ENCODE measurements at regions not wholly inside any gene's neighbourhood (a gene's known extent, or its start where the extent isn't known, plus 50 kb on each side); places are given as distances from the start of the nearest gene placed in this dataset.

DNA sequence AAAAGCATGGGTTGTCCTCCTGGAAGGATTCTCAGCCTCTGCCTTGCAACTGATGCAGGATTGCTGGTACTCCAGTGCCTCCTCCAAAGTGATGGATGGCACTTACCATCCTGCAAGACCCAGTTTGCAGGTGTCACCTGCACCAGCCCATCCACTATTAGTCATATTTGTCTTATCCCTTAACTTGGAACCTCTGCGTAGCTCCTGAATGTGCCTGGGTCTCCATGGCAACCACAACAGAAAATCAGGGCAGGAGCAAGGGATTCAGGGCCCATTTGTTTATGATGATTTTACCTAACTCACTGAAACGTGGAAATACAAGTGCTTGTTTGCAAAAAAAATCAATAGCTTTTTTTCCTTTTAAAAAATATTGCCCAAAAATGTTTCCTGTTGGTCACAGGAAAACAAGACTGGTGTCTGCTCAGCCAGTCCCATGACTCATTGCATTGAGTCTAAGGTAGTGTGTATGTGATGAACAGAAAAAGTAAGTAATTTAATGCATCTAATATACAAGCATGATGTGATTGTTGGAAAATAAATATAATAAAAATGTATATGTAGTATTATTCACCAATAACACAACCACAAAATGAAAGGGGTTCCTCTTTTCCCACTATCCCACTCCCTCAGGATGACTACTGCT is 1196.3 kb upstream of the TMEM132C start:
- TF ChIP-seq EZH2 (IDR thresholded peaks at IDR 0.05; ENCODE audit: borderline replicate concordance, low read depth, low read length, severe bottlenecking): no peak
- TF ChIP-seq POLR2A (IDR thresholded peaks at IDR 0.05; ENCODE audit: low read depth, low read length): no peak
- no peak for TF ChIP-seq MYC (IDR thresholded peaks at IDR 0.05; ENCODE audit: low read depth, low read length)
- TF ChIP-seq, protein P1, sequence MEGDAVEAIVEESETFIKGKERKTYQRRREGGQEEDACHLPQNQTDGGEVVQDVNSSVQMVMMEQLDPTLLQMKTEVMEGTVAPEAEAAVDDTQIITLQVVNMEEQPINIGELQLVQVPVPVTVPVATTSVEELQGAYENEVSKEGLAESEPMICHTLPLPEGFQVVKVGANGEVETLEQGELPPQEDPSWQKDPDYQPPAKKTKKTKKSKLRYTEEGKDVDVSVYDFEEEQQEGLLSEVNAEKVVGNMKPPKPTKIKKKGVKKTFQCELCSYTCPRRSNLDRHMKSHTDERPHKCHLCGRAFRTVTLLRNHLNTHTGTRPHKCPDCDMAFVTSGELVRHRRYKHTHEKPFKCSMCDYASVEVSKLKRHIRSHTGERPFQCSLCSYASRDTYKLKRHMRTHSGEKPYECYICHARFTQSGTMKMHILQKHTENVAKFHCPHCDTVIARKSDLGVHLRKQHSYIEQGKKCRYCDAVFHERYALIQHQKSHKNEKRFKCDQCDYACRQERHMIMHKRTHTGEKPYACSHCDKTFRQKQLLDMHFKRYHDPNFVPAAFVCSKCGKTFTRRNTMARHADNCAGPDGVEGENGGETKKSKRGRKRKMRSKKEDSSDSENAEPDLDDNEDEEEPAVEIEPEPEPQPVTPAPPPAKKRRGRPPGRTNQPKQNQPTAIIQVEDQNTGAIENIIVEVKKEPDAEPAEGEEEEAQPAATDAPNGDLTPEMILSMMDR (IDR thresholded peaks at IDR 0.05; ENCODE audit: extremely low read depth in 1 of 2, insufficient read depth in 1 of 2, low read depth in 1 of 2, low read length in 2 of 2): no peak
- TF ChIP-seq POLR2AphosphoS5 (IDR thresholded peaks at IDR 0.05; ENCODE audit: insufficient read depth, low read depth, low read length): no peak
- no peak for TF ChIP-seq JUN (IDR thresholded peaks at IDR 0.05; ENCODE audit: borderline replicate concordance, insufficient read depth, insufficient read length, low read depth)
- no peak for TF ChIP-seq FOS (IDR thresholded peaks at IDR 0.05; ENCODE audit: borderline replicate concordance, insufficient read depth, low read length)

Measured in endothelial cell of umbilical vein (primary cell).